Ishikawa (cell line): ENCODE measurements at regions not wholly inside any gene's neighbourhood (a gene's known extent, or its start where the extent isn't known, plus 50 kb on each side); places are given as distances from the start of the nearest gene placed in this dataset.

Source experiments
- CREB1 ChIP-seq: IDR thresholded peaks from 2 replicates; pipeline ENCODE4 v1.6.1; 2012; ENCODE audit warnings: low read depth
- EP300 ChIP-seq: IDR thresholded peaks from 2 replicates; pipeline ENCODE4 v1.6.1; 2012; ENCODE audit warnings: borderline replicate concordance
- MAX ChIP-seq: IDR thresholded peaks from 2 replicates; pipeline ENCODE4 v1.6.1; 2012
- RAD21 ChIP-seq: IDR thresholded peaks from 2 replicates; pipeline ENCODE4 v1.6.1; 2012; ENCODE audit warnings: low read depth
- TAF1 ChIP-seq: IDR thresholded peaks from 2 replicates; pipeline ENCODE4 v1.6.1; 2012; ENCODE audit warnings: low read depth, mild to moderate bottlenecking
- TEAD4 ChIP-seq: IDR thresholded peaks from 2 replicates; pipeline ENCODE4 v1.6.1; 2012
- TF ChIP-seq, protein P1 (sequence below): IDR thresholded peaks from 2 replicates; pipeline ENCODE4 v1.6.1; 2012; ENCODE audit warnings: low read depth, mild to moderate bottlenecking

GRCh38 chr10:62721687-62722086, 82.8 kb upstream of the ADO start:
- TF ChIP-seq, protein P1, sequence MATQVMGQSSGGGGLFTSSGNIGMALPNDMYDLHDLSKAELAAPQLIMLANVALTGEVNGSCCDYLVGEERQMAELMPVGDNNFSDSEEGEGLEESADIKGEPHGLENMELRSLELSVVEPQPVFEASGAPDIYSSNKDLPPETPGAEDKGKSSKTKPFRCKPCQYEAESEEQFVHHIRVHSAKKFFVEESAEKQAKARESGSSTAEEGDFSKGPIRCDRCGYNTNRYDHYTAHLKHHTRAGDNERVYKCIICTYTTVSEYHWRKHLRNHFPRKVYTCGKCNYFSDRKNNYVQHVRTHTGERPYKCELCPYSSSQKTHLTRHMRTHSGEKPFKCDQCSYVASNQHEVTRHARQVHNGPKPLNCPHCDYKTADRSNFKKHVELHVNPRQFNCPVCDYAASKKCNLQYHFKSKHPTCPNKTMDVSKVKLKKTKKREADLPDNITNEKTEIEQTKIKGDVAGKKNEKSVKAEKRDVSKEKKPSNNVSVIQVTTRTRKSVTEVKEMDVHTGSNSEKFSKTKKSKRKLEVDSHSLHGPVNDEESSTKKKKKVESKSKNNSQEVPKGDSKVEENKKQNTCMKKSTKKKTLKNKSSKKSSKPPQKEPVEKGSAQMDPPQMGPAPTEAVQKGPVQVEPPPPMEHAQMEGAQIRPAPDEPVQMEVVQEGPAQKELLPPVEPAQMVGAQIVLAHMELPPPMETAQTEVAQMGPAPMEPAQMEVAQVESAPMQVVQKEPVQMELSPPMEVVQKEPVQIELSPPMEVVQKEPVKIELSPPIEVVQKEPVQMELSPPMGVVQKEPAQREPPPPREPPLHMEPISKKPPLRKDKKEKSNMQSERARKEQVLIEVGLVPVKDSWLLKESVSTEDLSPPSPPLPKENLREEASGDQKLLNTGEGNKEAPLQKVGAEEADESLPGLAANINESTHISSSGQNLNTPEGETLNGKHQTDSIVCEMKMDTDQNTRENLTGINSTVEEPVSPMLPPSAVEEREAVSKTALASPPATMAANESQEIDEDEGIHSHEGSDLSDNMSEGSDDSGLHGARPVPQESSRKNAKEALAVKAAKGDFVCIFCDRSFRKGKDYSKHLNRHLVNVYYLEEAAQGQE: no peak
- TF ChIP-seq TAF1: no peak
- no peak for TF ChIP-seq MAX
- no peak for TF ChIP-seq RAD21
- TF ChIP-seq CREB1: no peak
- no peak for TF ChIP-seq TEAD4
- TF ChIP-seq EP300: no peak
